ENCODE measurements at regions not wholly inside any gene's neighbourhood (a gene's known extent, or its start where the extent isn't known, plus 50 kb on each side); places are given as distances from the start of the nearest gene placed in this dataset.

DNA sequence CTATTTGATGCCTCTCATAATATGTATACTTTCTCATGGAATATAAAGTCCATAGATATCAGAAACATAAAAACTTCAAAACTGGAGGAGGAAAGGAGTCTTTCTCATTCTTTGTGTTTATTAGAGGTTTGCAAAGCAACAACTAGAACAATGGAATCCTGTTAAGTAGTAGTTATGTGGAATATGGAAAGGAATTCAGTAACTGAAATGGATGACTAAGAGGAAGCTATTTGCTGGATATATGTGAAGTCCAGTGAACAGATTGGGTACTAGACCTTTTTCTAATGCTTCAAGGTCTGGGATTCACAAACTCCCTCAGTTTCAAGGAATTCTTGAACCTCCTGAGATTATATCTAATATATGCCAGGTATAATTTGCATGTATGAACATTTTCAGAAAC lies 353.6 kb upstream of the FANCL start:
- no peak for TF ChIP-seq EZH2 (IDR thresholded peaks at IDR 0.05; ENCODE audit: insufficient read depth, poor library complexity, severe bottlenecking)
- TF ChIP-seq EZH2phosphoT487 (IDR thresholded peaks at IDR 0.05; ENCODE audit: insufficient read depth, low read depth) = no peak

Measured in GM23248 (cell line).